ELF-1 (cell line): ENCODE measurements at regions not wholly inside any gene's neighbourhood (a gene's known extent, or its start where the extent isn't known, plus 50 kb on each side); places are given as distances from the start of the nearest gene placed in this dataset.

ENCODE experiments used
- DNase-seq: peaks from one replicate; pipeline ENCODE4 v3.0.0-alpha.2; 2016; ENCODE audit warnings: low read depth, low spot score

DNA sequence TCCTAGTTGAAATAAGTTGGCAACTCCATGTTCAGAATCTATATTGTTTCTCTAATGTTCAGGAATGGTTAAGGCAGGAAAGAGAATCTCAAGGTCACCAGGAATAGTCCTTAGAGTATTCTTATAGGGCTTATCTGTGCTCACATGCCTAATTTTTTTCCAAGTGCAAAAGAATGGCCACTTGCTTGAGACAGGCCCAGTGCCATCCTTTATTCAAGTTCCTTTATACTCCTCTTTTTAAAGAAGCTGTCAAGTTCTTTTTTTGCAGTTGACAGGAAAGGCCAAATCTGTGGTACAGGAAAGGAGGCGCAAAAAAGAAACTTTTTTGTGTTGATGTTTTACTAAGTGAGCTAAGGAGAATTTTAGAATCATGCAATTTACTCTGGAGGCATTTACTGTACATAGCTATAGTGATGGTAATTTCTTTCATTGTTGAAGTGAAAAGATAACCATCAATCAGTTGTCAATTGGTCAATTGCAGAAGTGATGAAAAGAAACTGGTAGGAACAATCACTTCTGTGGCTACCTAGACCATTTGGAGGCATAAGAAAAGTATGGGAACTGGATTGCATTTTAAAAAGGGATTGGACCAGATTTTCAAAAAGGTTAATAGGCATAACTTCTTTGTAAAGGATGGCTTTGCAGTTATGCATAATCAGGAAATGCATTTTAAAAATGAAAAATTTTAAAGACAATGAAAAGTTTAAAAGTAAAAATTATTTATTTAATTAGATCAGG is 102.5 kb upstream of the SOX2 start:
- peak; percentile 11 for DNase-seq

DNA sequence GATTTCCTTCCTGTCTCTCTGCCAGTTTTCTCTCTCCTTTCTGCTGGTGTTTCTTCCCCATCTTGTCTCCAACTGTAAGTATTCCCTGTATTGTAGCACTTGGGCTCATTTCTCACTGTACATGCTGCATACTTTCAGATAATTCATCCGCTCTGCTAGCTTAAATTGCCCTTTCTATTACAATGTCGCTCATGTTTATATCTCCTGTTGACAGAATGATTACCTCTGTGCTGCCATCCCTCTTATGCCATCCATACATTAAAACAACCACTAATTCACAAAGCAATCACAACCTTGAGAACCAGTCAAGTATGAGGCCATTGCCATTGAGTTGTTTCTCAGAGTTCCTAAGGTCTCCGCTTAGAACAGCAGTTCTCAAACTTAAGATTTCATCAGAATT is 107.5 kb upstream of the SOX2 start:
- no peak for DNase-seq

DNA sequence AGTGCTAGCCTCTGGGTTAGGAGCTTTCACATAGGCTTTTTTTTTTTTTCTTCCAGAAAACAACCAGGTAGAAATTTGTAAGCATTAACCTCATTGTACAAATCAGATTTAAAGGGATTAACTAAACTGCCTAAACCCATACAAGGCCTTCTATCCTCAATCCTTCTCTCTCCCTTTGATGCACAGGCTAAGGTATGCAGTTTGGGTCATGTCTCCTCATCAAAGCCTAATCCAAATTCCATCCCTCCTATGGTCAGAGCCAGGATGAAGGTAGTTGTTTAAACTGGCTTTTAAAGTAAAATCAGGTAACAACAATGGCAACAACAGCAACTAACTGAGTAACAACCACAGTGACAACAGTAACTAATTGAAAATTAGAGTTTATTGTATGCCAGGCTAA is 115.6 kb upstream of the SOX2 start:
- DNase-seq = no peak

DNA sequence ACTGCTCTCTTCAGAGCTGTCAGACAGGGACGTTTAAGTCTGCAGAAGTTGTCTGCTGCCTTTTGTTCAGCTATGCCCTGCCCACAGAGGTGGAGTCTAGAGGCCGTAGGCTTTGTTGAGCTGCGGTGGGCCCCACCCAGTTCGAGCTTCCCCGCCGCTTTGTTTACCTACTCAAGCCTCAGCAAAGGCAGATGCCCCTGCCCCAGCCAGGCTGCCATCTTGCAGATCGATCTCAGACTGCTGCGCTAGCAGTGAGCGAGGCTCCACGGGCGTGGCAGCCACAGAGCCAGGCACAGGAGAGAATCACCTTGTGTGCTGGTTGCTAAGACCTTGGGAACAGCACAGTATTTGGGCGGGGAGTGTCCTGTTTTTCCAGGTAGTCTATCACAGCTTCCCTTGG is 120.8 kb upstream of the SOX2 start:
- peak; percentile 37 for DNase-seq

DNA sequence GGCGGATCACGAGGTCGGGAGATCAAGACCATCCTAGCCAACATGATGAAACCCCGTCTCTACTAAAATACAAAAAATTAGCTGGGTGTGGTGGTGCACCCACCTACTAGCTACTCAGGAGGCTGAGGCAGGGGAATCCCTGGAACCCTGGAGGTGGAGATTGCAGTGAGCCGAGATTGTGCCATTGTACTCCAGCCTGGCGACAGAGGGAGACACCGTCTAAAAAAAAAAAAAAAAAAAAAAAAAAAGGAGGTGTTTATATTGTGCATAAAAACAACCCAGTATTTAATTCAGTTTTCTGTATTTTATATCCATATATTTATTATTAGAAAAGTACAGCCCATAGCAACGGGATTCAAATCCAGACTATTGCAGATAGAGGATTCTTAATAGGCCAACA is 129.1 kb upstream of the SOX2 start:
- DNase-seq = no peak

DNA sequence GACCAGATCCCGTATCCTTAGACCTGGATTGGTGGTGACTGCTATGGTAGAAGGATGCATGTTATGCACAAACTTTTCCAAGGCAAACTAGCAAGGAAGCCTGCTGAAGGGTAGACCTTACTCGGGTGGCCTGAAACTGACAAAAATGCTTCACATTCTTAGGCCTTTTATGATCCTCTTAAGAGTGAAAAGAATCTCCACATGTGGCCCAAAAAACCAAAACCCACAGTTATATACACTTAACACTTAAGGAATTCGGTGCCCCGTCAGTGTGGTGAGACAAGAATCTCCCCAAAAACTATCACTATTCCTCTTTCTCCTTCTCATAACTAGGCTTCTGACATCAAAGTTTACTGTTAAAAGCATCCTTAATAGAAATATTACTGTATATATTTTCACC is 130.1 kb upstream of the SOX2 start:
- DNase-seq = no peak

DNA sequence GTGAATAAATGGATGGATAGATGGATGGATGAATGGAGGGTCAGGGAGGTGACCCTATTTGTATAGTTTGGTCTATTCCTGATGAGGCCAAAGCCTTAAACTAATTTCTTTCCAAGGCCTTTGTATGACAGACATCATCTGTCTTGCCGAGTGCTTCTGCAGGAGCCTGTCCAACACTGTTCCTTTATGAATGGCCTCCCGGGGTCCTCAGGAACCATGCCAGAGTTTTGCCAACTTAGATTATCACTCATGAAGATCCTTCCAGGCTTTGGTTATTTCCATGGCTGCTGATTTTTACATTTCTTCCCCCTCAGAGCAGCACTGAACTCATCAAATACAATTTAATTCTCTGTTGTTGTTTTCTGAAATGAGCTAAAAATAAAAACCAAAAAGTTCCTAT is 133.0 kb upstream of the SOX2 start:
- no peak for DNase-seq

DNA sequence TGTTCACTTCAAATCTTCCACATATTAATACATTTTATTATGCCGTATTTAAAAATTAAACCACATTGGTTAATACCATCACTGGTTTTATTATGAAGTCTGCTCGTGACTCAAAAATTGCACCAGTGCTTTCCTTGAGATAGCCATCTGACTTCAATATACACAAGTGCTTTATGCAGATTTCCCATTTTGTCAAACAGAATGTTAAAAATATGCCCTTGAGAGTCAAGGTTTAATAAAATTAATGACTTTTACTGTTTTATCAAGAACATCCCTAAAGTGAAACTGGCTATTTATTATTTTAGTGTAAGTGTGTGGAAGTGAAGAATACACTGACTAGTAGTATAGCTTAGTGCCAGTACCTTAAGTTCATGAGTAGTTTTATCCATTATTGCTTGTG is 139.3 kb upstream of the SOX2 start:
- DNase-seq = no peak

DNA sequence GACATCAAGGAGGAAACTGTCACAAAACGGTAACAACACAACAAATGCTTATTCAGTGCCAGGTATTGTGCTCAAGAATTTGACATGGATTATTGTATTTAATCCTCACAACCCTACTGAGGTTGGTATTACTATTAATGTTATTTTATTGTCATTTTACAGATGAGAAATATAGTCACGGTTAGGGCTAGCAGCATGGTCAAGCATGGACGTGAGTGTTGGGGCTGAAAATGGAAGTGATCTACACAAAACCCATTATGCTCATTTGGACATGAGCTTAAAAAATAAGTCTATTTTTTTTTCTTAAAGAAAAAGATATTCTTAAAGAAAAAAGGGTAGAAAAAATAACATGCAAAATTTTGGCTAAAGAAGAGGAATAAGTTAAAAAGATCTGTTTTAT is 141.3 kb upstream of the SOX2 start:
- DNase-seq = no peak

DNA sequence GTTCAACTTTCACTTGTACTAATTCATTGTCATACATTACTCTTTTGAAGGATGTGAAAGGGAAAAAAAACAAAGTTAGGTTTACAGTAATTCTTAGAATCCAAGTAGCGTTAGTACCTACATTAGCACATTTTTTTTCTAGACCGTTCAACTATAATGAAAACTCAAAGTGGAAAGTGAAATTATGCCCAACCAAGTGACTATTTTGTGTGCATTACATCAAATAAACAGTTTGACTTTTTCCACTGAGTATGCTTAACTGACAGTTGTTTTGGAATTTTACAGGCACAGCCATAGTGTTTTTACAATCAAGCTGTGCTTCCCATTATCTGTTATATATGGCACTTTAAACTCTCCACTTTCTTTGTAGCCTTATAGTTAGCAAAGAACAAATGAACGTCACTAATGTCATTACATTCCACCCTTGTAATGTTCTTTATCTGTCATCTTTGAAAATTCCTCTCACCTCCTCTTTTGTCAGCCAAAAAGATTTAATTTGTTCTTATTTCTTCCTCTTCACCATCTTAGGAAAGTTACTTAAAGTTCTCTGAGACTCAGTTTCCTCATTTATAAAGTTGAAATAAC is 142.3 kb upstream of the SOX2 start:
- DNase-seq = no peak

DNA sequence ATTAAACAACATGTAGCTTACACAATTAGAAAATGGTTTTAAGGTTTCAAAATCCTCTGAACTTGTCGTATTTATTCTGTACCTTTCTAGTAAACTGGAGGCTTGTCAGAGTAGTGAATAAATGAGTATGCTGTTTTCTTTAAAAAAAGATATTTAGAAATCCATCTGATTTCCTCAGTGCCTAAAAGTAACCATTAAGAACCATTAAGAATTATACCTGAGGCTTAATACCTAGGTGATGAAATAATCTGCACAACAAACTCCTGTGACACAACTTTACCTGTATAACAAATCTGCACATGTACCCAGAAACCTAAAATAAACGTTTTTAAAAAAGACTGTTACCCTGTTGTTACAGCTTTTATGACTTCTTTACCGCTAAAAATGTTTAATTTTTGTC is 143.0 kb upstream of the SOX2 start:
- no peak for DNase-seq

DNA sequence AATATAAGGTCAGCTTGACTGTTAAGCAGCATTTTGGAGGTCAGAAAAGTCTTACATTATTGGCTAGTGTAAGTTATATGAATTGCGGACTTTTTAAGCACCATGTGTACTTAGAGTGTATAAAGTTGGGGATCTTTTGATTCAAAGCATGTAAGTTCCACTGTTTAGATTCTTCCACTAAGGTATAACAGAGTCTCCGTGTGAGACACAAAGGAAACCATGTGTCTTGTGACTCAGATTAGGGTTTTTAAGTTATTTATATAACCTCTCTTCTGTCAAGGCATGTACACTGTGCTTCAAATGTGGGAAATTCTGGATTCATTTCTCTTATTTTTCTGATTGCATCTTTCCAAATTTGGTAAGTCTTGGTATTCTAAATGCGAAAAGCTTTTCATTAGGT is 143.5 kb upstream of the SOX2 start:
- DNase-seq = no peak

DNA sequence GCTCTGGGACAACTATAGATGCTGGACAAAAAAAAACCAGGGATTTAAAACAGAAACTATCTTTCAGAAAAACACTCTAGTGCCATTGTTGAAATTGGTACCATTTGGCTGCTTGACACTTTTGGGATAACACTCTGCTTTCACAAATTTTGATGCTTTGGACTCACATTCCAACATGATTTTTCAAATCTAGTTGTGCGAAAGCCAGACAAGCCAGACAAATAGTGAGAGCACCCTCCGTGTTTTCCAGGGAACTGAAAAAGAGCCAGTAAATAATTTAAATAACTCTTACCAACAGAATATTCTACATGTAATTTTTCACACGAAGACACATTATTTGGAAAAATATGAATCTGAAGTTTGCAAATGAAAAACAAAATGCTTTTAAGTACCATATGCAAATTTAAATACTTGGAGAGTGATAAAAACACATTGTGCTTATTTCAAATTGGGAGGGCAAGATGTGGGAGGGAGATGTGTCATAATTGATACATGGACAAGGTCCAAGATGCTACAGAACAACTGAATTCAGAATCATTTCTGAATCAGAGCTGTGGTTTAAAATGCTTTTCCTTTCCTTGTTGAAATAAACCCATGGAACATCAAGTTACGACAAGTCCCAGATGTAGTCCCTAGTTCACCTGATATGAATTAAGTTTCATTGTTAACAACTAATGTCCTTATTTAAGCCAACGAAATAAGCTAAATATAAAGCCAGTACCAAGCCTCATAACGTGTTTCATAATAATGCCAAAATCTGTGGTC is 144.2 kb upstream of the SOX2 start:
- no peak for DNase-seq

DNA sequence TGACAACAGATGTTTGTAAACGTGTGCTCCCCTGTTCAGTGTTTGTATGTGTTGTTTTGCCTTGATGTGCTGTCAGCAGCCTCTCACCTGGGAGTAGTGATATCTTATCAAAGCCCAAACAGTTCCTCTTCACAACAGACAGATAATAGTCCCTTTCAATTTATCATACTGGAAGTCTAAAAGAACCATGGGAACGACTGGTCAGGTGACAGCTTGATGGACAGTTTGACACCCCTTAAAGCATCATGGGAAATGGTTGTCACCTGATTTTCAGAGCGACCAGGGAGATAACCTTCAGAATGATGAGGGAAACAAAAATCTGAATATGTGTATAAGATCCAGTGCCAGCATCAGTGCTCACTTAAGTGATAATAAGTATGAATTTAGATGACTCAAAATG is 146.3 kb upstream of the SOX2 start:
- no peak for DNase-seq

DNA sequence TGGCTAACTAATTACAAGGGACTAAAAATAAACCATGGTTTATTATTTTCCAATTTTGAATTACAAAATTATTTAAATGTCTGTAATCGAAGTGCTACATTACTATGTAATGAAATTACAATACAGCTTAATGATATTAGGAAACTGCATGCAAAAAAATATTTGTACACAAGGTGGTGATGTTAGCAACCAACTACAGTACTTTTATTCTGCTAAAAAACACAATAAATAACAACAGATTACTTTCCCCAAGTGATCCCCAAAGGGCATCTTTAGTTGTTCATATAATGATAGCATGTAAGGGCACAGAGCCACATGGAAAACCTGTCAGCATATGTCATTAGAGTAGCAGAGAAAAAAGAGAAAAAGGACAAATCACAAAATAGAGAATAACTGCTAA is 147.5 kb upstream of the SOX2 start:
- DNase-seq = no peak

DNA sequence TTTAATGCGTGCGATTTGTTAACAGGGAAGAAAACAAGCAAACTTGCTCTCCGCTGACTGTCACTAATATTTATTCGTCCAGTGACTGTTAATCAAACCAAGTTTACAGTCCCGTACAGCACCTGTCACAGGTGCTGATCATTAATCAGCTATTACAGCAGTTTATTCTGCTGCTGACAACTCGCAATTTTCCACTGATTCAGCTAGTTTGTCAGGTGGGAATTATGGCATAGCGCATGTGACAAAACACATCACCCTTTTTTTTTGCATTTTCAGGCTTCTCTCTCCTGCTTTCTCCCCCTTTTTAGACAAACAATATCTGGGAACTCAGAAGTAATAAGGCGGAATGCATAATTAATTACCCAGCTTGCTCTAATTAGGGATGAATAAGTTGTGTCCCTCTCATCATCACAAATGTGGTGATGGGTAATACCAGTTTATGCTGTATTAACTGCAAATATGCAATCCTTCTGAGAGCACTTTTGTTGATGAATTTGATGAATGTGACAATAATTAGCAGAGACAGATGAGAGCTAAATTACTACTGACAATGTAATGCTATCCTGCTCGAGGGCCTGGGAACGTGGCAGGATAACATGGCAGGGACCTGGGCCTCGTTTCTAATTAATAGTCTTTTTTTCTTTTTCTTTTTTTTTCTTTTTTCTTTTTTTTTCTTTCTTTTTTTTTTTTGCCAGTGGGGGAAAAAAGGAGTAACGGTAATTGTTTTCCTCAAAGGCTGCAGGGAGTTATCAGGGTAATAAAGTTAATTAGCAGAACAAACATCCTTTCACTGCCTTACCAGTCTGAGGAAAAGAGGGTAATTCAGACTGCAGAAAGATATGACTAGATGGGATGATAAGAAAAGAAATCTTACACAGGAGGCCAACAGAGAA is 150.3 kb upstream of the SOX2 start:
- no peak for DNase-seq

DNA sequence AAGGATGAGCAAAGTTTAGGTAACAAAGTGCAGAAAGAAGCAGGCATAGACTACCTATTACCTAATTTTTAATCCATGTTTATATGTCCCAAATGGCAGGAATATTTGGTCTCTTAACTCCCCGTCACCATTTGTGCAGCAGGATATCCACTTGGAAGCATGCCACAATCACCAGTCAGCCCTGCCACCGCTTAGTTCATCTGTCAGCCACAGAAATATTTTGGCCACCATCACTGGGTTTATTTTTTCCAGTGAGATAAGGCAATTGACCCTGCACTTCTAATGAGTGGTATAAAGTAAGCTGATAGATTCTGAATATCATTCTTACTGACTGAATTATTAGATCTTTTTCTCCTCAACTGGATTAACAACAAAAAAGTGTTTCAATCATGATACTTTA is 152.9 kb upstream of the SOX2 start:
- DNase-seq = no peak

DNA sequence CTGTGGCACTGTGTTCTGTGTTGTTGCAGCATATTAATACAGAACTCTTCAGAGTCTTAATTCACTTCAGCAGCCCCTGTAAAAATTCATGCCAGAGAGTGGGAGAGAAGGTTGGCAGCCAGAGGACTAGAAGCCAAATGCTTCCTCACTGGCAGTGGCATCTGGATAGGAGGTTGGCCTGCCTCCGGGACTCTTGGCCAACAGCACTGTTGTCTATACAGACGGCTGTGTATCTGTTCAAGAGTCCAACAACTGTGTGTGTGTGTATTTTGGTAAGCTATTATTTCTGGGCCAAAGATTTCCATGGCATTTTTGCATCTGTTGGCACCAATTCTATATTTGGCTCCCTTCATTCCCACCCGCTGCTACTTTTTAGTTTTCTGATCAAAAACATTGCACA is 156.0 kb upstream of the SOX2 start:
- no peak for DNase-seq

DNA sequence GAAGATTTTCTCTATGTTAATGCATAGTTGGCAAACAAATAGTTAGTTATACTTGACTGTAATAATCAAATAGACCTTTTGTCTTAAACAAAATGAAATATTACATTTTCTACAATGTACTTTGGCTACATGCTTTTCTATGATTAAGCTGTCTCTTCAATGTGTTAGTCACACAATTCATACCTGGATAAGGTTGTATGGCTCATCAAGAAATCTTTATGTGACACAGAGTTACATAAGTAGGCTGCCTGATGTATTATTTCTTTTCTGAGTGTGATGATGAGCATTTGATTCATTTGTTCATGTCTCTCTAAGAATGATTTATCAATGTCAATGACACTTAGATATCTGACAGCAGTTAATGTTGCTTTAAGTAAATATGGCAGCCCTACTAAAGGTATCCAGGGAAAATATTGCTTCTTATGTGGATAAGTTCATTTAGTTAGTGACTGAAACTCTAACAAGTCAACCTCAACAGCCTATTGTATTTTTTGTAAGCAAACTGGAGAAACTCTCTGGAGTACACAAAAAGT is 157.4 kb upstream of the SOX2 start:
- no peak for DNase-seq

DNA sequence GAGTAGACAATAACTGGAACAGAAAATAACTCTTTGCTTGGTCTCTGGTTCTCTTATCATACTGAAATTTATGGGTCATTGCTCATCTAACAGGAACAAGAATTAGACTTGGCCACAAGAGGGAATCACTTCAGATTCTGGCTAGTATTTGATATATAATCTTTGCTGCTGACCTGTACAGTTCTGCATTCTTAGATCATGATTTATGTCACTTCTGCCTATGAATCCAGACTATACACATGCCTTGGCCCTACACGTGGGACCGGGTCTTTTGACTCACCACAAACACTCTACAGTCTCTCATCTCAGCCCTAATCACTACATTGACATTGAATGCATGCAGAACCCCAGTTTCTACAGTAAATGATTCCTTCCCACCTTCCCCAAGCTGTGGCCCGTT is 162.5 kb upstream of the SOX2 start:
- no peak for DNase-seq

DNA sequence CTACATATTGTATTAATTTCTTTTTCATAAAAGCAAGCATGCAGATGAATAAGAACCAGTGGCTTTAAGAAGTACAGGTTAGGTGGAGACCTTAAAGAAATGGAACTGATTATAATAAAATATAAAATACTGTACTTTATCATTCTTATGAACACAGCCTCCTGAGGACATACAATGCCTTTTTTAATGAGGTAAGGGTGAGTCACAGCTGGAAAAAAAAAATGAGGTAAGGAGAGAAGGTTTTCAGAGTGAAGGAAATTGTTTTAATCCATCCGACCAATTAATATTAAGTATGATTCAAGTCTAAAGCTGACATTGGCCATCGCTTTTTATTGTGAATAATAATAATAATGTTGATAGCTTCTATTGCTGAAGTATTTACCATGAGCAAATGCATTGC is 170.3 kb upstream of the SOX2 start:
- no peak for DNase-seq

DNA sequence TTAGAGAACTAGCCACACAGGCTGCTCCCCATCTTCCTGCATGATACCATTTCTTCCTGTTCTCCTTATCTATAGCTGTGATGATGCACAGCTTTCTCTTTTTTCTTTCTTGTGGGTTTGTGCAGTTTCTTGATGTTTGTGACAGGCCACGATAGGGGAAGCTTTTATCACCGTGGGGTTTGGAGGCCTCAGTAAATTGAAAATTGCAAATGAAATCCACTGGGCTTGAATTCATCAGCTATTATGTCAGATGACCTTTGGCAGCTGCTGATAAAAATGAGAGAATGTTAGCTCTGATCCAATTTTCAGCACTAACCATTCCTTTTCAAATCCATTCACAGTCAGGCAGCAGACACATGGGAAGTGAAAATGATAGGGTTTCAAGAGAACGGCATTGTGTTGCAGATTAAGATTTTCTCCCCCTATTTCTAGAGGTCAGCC is 176.9 kb upstream of the SOX2 start:
- DNase-seq = no peak
